ENCODE measurements at regions not wholly inside any gene's neighbourhood (a gene's known extent, or its start where the extent isn't known, plus 50 kb on each side); places are given as distances from the start of the nearest gene placed in this dataset.

GRCh38 chr18:71541643-71542042 lies 1002.5 kb downstream of the CBLN2 start:
- Mint-ChIP-seq H3K4me3 (no peak overlapping the region), H3K4me1 (no peaks in the 10 kb centered on the region), H3K9me3 (peaks cover 71% of the 10 kb centered on the region), H3K36me3 (peaks cover 61% of the 10 kb centered on the region), H3K27me3 (ENCODE audit: low read depth) (peaks cover 14% of the 10 kb centered on the region), H3K27ac (no peak overlapping the region)
- CTCF ChIA-PET: no interaction called here
- POLR2A ChIA-PET: no interaction called here
- ATAC-seq (no peak), DNase-seq (ENCODE audit: low spot score) (no peak)
- TF ChIP-seq SOX15 (CRISPR knock-in tag; IDR thresholded peaks at IDR 0.05) (no peak), TEAD1 (CRISPR knock-in tag; IDR thresholded peaks at IDR 0.05) (no peak), STAT6 (CRISPR knock-in tag; conservative IDR thresholded peaks at IDR 0.05; ENCODE audit: low read depth) (no peak), CDX4 (CRISPR knock-in tag; IDR thresholded peaks at IDR 0.05; ENCODE audit: borderline replicate concordance) (no peak), PREB (CRISPR knock-in tag; IDR thresholded peaks at IDR 0.05; ENCODE audit: borderline replicate concordance) (no peak), TEAD4 (CRISPR knock-in tag; IDR thresholded peaks at IDR 0.05) (no peak)

GRCh38 chr18:71529703-71530303 lies 1014.3 kb downstream of the CBLN2 start:
- H3K9me3 Mint-ChIP-seq: peaks cover 73% of the 10 kb centered on the region

GRCh38 chr18:71523483-71524435 lies 1020.4 kb downstream of the CBLN2 start:
- Mint-ChIP-seq H3K9me3 (peaks cover 79% of the 10 kb centered on the region), H3K36me3 (peaks cover 48% of the 10 kb centered on the region), H3K27ac (no peak overlapping the region), H3K4me3 (no peak overlapping the region), H3K4me1 (no peaks in the 10 kb centered on the region), H3K27me3 (ENCODE audit: low read depth) (peaks cover under 1% of the 10 kb centered on the region; the same call in 1 of the 2 replicates)
- POLR2A ChIA-PET: no interaction called here
- CTCF ChIA-PET: no interaction called here
- TF ChIP-seq JAZF1 (CRISPR knock-in tag; IDR thresholded peaks at IDR 0.05): no peak
- no peak for TF ChIP-seq PRRX2 (CRISPR knock-in tag; IDR thresholded peaks at IDR 0.05)
- no peak for ATAC-seq
- DNase-seq (ENCODE audit: low spot score): no peak

More at GRCh38 chr18:71529703-71530303, 1014.3 kb downstream of the CBLN2 start:
- TF ChIP-seq NR1H2 (CRISPR knock-in tag; IDR thresholded peaks at IDR 0.05) (no peak), EMX1 (CRISPR knock-in tag; IDR thresholded peaks at IDR 0.05) (no peak), ZBTB21 (CRISPR knock-in tag; IDR thresholded peaks at IDR 0.05; ENCODE audit: borderline replicate concordance) (no peak), CREM (CRISPR knock-in tag; IDR thresholded peaks at IDR 0.05) (no peak), ZNF512 (CRISPR knock-in tag; IDR thresholded peaks at IDR 0.05; ENCODE audit: borderline replicate concordance) (no peak)
- DNase-seq (ENCODE audit: low spot score) (no peak), ATAC-seq (no peak)
- Mint-ChIP-seq H3K36me3 (peaks cover 50% of the 10 kb centered on the region), H3K4me3 (no peak overlapping the region), H3K4me1 (no peaks in the 10 kb centered on the region), H3K27ac (no peak overlapping the region), H3K27me3 (ENCODE audit: low read depth) (peaks cover 8% of the 10 kb centered on the region; the same call in 1 of the 2 replicates)
- ChIA-PET CTCF (no interaction called here), POLR2A (no interaction called here)
